HCT116 (cell line): ENCODE measurements at regions not wholly inside any gene's neighbourhood (a gene's known extent, or its start where the extent isn't known, plus 50 kb on each side); places are given as distances from the start of the nearest gene placed in this dataset.

Source experiments
- CEBPB ChIP-seq: IDR thresholded peaks from 2 replicates; pipeline ENCODE4 v1.6.1; 2012; ENCODE audit warnings: low read depth
- EGR1 ChIP-seq: IDR thresholded peaks from 2 replicates; pipeline ENCODE4 v1.6.1; 2012; ENCODE audit warnings: low read depth
- EZH2 ChIP-seq: fragments of 200-600 bp; sonication (generic); IDR thresholded peaks from 2 replicates; pipeline ENCODE4 v1.6.1; 2017; ENCODE audit warnings: antibody characterized with exemption, mixed run types
- EZH2phosphoT487 ChIP-seq: fragments of 200-600 bp; IDR thresholded peaks from 2 replicates; pipeline ENCODE4 v1.6.1; 2018; ENCODE audit warnings: antibody characterized with exemption, borderline replicate concordance
- JUND ChIP-seq: IDR thresholded peaks from 2 replicates; pipeline ENCODE4 v1.6.1; 2012
- POLR2A ChIP-seq: IDR thresholded peaks from 2 replicates; pipeline ENCODE4 v1.7.0; 2011; ENCODE audit warnings: borderline replicate concordance; ENCODE audit not compliant: insufficient read depth, insufficient read length; ENCODE audit errors: extremely low read depth
- RAD21 ChIP-seq: IDR thresholded peaks from 2 replicates; pipeline ENCODE4 v1.6.1; 2012; ENCODE audit warnings: low read depth, mild to moderate bottlenecking
- REST ChIP-seq: IDR thresholded peaks from 2 replicates; pipeline ENCODE4 v1.6.1; 2012; ENCODE audit warnings: low read depth
- SRF ChIP-seq: IDR thresholded peaks from 2 replicates; pipeline ENCODE4 v1.6.1; 2012; ENCODE audit warnings: low read depth
- TCF7L2 ChIP-seq: IDR thresholded peaks from 2 replicates; pipeline ENCODE4 v1.7.0; 2011; ENCODE audit warnings: borderline replicate concordance, inconsistent platforms; ENCODE audit not compliant: insufficient read depth, insufficient read length; ENCODE audit errors: extremely low read depth
- ZNF274 ChIP-seq: fragments of 200-500 bp; sonication (Bioruptor generic); IDR thresholded peaks from 2 replicates; pipeline ENCODE4 v1.6.1; 2014; ENCODE audit warnings: mild to moderate bottlenecking, low read depth, low read length, inconsistent platforms
- TF ChIP-seq, protein P1 (sequence below), 3 experiments: fragments of 200-600 bp in 1 of 3; sonication (generic) in 1 of 3; IDR thresholded peaks in 2 of 3; conservative IDR thresholded peaks in 1 of 3; 2 replicates each; pipeline ENCODE4 v1.5.1; 2012 to 2017; ENCODE audit warnings: low read depth in 2 of 3, low read length in 2 of 3, antibody characterized with exemption in 1 of 3, borderline replicate concordance in 1 of 3, control low read depth in 1 of 3, mild to moderate bottlenecking in 1 of 3, mixed read lengths in 1 of 3, mixed run types in 1 of 3, moderate library complexity in 1 of 3; ENCODE audit not compliant: insufficient read depth in 1 of 3

- TF ChIP-seq POLR2A (no peak), JUND (no peak), ZNF274 (no peak), CEBPB (no peak), RAD21 (no peak), SRF (no peak), EZH2 (no peak), EZH2phosphoT487 (no peak), REST (no peak), TCF7L2 (no peak), EGR1 (no peak)
- TF ChIP-seq, protein P1, sequence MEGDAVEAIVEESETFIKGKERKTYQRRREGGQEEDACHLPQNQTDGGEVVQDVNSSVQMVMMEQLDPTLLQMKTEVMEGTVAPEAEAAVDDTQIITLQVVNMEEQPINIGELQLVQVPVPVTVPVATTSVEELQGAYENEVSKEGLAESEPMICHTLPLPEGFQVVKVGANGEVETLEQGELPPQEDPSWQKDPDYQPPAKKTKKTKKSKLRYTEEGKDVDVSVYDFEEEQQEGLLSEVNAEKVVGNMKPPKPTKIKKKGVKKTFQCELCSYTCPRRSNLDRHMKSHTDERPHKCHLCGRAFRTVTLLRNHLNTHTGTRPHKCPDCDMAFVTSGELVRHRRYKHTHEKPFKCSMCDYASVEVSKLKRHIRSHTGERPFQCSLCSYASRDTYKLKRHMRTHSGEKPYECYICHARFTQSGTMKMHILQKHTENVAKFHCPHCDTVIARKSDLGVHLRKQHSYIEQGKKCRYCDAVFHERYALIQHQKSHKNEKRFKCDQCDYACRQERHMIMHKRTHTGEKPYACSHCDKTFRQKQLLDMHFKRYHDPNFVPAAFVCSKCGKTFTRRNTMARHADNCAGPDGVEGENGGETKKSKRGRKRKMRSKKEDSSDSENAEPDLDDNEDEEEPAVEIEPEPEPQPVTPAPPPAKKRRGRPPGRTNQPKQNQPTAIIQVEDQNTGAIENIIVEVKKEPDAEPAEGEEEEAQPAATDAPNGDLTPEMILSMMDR (IDR thresholded peaks at IDR 0.05 in 2 of 3, conservative IDR thresholded peaks at IDR 0.05 in 1 of 3; ENCODE audit: borderline replicate concordance in 1 of 3, insufficient read depth in 1 of 3, low read depth in 2 of 3, low read length in 2 of 3) = no peak
Observed at GRCh38 chr10:111989136-111989911, 194.2 kb downstream of the GPAM start.
